HCT116 (cell line): ENCODE measurements at regions not wholly inside any gene's neighbourhood (a gene's known extent, or its start where the extent isn't known, plus 50 kb on each side); places are given as distances from the start of the nearest gene placed in this dataset.

Experiments used
- ATAC-seq: fragments of 200-7000 bp; cut with Tn5 transposase; 2 replicates; pipeline ENCODE4 v1.9.1; 2020; ENCODE audit warnings: mild to moderate bottlenecking, moderate library complexity
- BruUV-seq: library from RNA; stranded (reverse); fragments of 400-500 nt; replicated peaks from 2 replicates; lab custom pipeline; 2021; lab: Mats Ljungman, UMichigan
- CTCF ChIA-PET: fragments of 300-600 bp; sonication (Branson Sonifier 250); formaldehyde crosslinking; loops from one replicate; lab custom pipeline; 2021; ENCODE audit warnings: antibody characterized with exemption; lab: Charles Lee
- POLR2A ChIA-PET: fragments of 300-600, 350-600 bp; sonication (Branson Sonifier 250); formaldehyde crosslinking; loops from one replicate; lab custom pipeline; 2021; ENCODE audit warnings: antibody characterized with exemption; lab: Charles Lee
- RAD21 ChIA-PET, 2 experiments: fragments of 300-600 bp; sonication (Branson Sonifier 250); formaldehyde crosslinking; loops; one replicate each; lab custom pipeline; 2023; ENCODE audit warnings: low total read pairs in 2 of 2; ENCODE audit not compliant: uncharacterized antibody in 2 of 2, unreplicated experiment in 2 of 2, low non-redundant PET in 1 of 2; lab: Charles Lee
- DNase-seq: peaks from one replicate; pipeline ENCODE4 v3.0.0-alpha.2; 2010; ENCODE audit warnings: low read depth, low spot score
- H2AFZ ChIP-seq: fragments of 200-600 bp; shearing (Covaris generic), sonication (generic); 2 replicates; pipeline ENCODE4 v1.6.1; 2017; ENCODE audit warnings: low read depth, mixed run types, mixed read lengths, antibody characterized with exemption, low read length; ENCODE audit not compliant: poor library complexity, severe bottlenecking
- H3K27ac ChIP-seq: 2 replicates; pipeline ENCODE4 v1.5.1; 2012; ENCODE audit warnings: low read depth, low read length
- H3K27me3 ChIP-seq: fragments of 200-600 bp; sonication (generic); 2 replicates; pipeline ENCODE4 v1.6.1; 2016; ENCODE audit warnings: mixed run types, low read length, mixed read lengths; ENCODE audit not compliant: insufficient read depth
- H3K36me3 ChIP-seq, 2 experiments: fragments of 200-500 bp in 1 of 2; fragments of 200-600 bp in 1 of 2; sonication (Bioruptor generic) in 1 of 2; sonication (generic) in 1 of 2; 2 replicates each; pipeline versions ENCODE4 v1.5.1 to v1.6.1; 2014 to 2016; ENCODE audit warnings: low read length in 2 of 2, inconsistent platforms in 1 of 2, mixed read lengths in 1 of 2, mixed run types in 1 of 2; ENCODE audit not compliant: insufficient read depth in 2 of 2, control insufficient read depth in 1 of 2
- H3K4me1 ChIP-seq, 2 experiments: fragments of 200-600 bp in 1 of 2; sonication (generic) in 1 of 2; 2 replicates each; pipeline versions ENCODE4 v1.5.1 to v1.6.1; 2012 to 2017; ENCODE audit warnings: low read length in 2 of 2, inconsistent platforms in 1 of 2, mild to moderate bottlenecking in 1 of 2, mixed read lengths in 1 of 2, mixed run types in 1 of 2, moderate library complexity in 1 of 2; ENCODE audit not compliant: insufficient read depth in 2 of 2, control insufficient read depth in 1 of 2
- H3K4me2 ChIP-seq: fragments of 200-600 bp; sonication (generic); 2 replicates; pipeline ENCODE4 v1.6.1; 2017; ENCODE audit warnings: mixed run types, low read length, mixed read lengths
- H3K4me3 ChIP-seq, 2 experiments: fragments of 200-600 bp in 1 of 2; sonication (generic) in 1 of 2; replicated peaks in 1 of 2; 2 replicates each; pipeline ENCODE4 v1.5.1; 2011 to 2016; ENCODE audit warnings: low read length in 2 of 2, control low read depth in 1 of 2, low read depth in 1 of 2, mild to moderate bottlenecking in 1 of 2, mixed read lengths in 1 of 2, mixed run types in 1 of 2
- H3K79me2 ChIP-seq: fragments of 200-600 bp; sonication (generic); 2 replicates; pipeline ENCODE4 v1.6.1; 2017; ENCODE audit warnings: mild to moderate bottlenecking, mixed run types, low read length, moderate library complexity, mixed read lengths; ENCODE audit not compliant: insufficient read depth
- H3K9ac ChIP-seq: fragments of 200-600 bp; sonication (generic); 2 replicates; pipeline ENCODE4 v1.6.1; 2016; ENCODE audit warnings: low read length, mixed read lengths
- H3K9me2 ChIP-seq: fragments of 200-600 bp; sonication (generic), shearing (Covaris generic); 2 replicates; pipeline ENCODE4 v1.6.1; 2017; ENCODE audit warnings: mixed run types, mild to moderate bottlenecking, moderate library complexity; ENCODE audit not compliant: insufficient read depth
- H3K9me3 ChIP-seq, 2 experiments: fragments of 200-500 bp in 1 of 2; fragments of 200-600 bp in 1 of 2; sonication (Bioruptor generic) in 1 of 2; sonication (generic) in 1 of 2; 2 replicates each; pipeline ENCODE4 v1.6.1; 2014 to 2017; ENCODE audit warnings: low read length in 2 of 2, mixed read lengths in 2 of 2, inconsistent platforms in 1 of 2, low read depth in 1 of 2, mild to moderate bottlenecking in 1 of 2, mixed run types in 1 of 2, moderate library complexity in 1 of 2; ENCODE audit not compliant: control insufficient read depth in 1 of 2, insufficient read depth in 1 of 2
- H4K20me1 ChIP-seq: fragments of 200-600 bp; sonication (generic), shearing (Covaris generic); 2 replicates; pipeline ENCODE4 v1.6.1; 2017; ENCODE audit warnings: mixed run types, mild to moderate bottlenecking, moderate library complexity; ENCODE audit not compliant: insufficient read depth
- CBX3 ChIP-seq: IDR thresholded peaks from 2 replicates; pipeline ENCODE4 v1.6.1; 2012; ENCODE audit warnings: low read depth
- CEBPB ChIP-seq: IDR thresholded peaks from 2 replicates; pipeline ENCODE4 v1.6.1; 2012; ENCODE audit warnings: low read depth
- ELF1 ChIP-seq: IDR thresholded peaks from 2 replicates; pipeline ENCODE4 v1.6.1; 2012; ENCODE audit warnings: low read depth, borderline replicate concordance
- EZH2 ChIP-seq: fragments of 200-600 bp; sonication (generic); IDR thresholded peaks from 2 replicates; pipeline ENCODE4 v1.6.1; 2017; ENCODE audit warnings: antibody characterized with exemption, mixed run types
- EZH2phosphoT487 ChIP-seq: fragments of 200-600 bp; IDR thresholded peaks from 2 replicates; pipeline ENCODE4 v1.6.1; 2018; ENCODE audit warnings: antibody characterized with exemption, borderline replicate concordance
- FOSL1 ChIP-seq: IDR thresholded peaks from 2 replicates; pipeline ENCODE4 v1.6.1; 2012; ENCODE audit warnings: low read depth
- JUND ChIP-seq: IDR thresholded peaks from 2 replicates; pipeline ENCODE4 v1.6.1; 2012
- POLR2A ChIP-seq: IDR thresholded peaks from 2 replicates; pipeline ENCODE4 v1.7.0; 2011; ENCODE audit warnings: borderline replicate concordance; ENCODE audit not compliant: insufficient read depth, insufficient read length; ENCODE audit errors: extremely low read depth
- RAD21 ChIP-seq: IDR thresholded peaks from 2 replicates; pipeline ENCODE4 v1.6.1; 2012; ENCODE audit warnings: low read depth, mild to moderate bottlenecking
- SIN3A ChIP-seq: IDR thresholded peaks from 2 replicates; pipeline ENCODE4 v1.6.1; 2012; ENCODE audit warnings: low read depth
- SP1 ChIP-seq: IDR thresholded peaks from 2 replicates; pipeline ENCODE4 v1.6.1; 2012; ENCODE audit warnings: low read depth
- SRF ChIP-seq: IDR thresholded peaks from 2 replicates; pipeline ENCODE4 v1.6.1; 2012; ENCODE audit warnings: low read depth
- ZNF274 ChIP-seq: fragments of 200-500 bp; sonication (Bioruptor generic); IDR thresholded peaks from 2 replicates; pipeline ENCODE4 v1.6.1; 2014; ENCODE audit warnings: mild to moderate bottlenecking, low read depth, low read length, inconsistent platforms
- intact Hi-C: fragments of 100-400 bp; cut with micrococcal nuclease; formaldehyde crosslinking; loops from 2 replicates; pipeline ENCODE4 v1.10.0; 2022
- TF ChIP-seq, protein P1 (sequence below): IDR thresholded peaks from 2 replicates; pipeline ENCODE4 v1.6.1; 2011; ENCODE audit warnings: mild to moderate bottlenecking, low read length, moderate library complexity; ENCODE audit not compliant: insufficient replicate concordance; ENCODE audit errors: extremely low read depth
- TF ChIP-seq, protein P2 (sequence below), 3 experiments: fragments of 200-600 bp in 1 of 3; sonication (generic) in 1 of 3; IDR thresholded peaks in 2 of 3; conservative IDR thresholded peaks in 1 of 3; 2 replicates each; pipeline ENCODE4 v1.5.1; 2012 to 2017; ENCODE audit warnings: low read depth in 2 of 3, low read length in 2 of 3, antibody characterized with exemption in 1 of 3, borderline replicate concordance in 1 of 3, control low read depth in 1 of 3, mild to moderate bottlenecking in 1 of 3, mixed read lengths in 1 of 3, mixed run types in 1 of 3, moderate library complexity in 1 of 3; ENCODE audit not compliant: insufficient read depth in 1 of 3
- TF ChIP-seq, protein P3 (sequence below): IDR thresholded peaks from 2 replicates; pipeline ENCODE4 v1.6.1; 2012
- TF ChIP-seq, protein P4 (sequence below): IDR thresholded peaks from 2 replicates; pipeline ENCODE4 v1.6.1; 2012

DNA sequence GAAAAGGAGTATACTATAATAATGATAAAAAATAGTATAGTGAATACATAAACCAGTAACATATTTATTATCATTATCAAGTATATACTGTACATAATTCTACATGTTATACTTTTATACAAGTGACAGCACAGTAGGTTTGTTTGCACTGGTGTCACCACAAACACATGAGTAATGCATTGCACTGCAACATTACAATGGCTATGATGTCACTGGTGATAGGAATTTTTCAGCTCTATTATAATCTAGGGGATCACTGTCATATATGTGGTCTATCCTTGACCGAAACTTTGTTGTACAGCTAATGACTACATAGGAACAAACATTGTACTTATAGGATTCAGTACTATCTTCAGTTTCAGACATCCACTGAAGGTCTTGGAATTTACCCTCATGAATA lies 165.8 kb upstream of the SYT1 start:
- no peak overlapping the region for H3K9ac ChIP-seq
- no peaks in the 10 kb centered on the region for H3K36me3 ChIP-seq
- no TSS peak for BruUV-seq
- no peak for TF ChIP-seq SIN3A
- no peak for TF ChIP-seq RAD21
- TF ChIP-seq, all 23 proteins: peak for 0
- no peak for DNase-seq
- intact Hi-C loops = no loop called here
- H3K27me3 ChIP-seq = no peaks in the 10 kb centered on the region
- no peaks in the 10 kb centered on the region for H3K9me2 ChIP-seq
- ChIA-PET RAD21 (no interaction called here), CTCF (no interaction called here), POLR2A (no interaction called here)
- no peak overlapping the region for H3K4me2 ChIP-seq
- H3K27ac ChIP-seq = no peak overlapping the region
- H3K4me1 ChIP-seq = peaks cover 0 to 14% of the 10 kb centered on the region in 2 experiments; a peak in 2 of 4 replicates
- H4K20me1 ChIP-seq = no peaks in the 10 kb centered on the region
- H3K9me3 ChIP-seq = no peaks in the 10 kb centered on the region
- no peak overlapping the region for H3K4me3 ChIP-seq
- no peak for ATAC-seq
- H2AFZ ChIP-seq = peak overlapping the region; percentile 71
- no peaks in the 10 kb centered on the region for H3K79me2 ChIP-seq

DNA sequence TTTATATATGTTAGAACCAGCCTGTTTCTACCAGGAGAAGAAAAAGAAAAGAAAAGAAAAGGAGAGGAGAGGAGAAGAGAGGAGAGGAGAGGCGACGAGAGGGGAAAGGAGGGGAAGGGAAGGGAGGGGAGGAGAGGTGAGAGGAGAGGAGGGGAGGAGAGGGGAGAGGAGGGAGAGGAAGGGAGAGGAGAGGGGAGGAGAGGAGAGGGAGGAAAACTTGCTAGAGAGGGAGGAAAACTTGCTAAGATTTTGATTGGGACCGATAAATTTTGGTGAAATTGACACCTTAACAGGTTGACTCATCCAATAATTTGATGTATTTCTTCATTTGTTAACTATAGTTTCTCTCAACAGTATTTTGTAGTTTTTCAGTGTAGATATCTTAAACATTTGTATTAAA lies 164.0 kb upstream of the SYT1 start:
- Histone ChIP-seq H3K27ac (no peak overlapping the region), H3K79me2 (no peaks in the 10 kb centered on the region), H3K4me1 (peaks cover 0 to 25% of the 10 kb centered on the region in 2 experiments; a peak in 2 of 4 replicates), H3K27me3 (no peaks in the 10 kb centered on the region), H3K9me3 (no peaks in the 10 kb centered on the region), H2AFZ (peak overlapping the region; percentile 22), H3K4me3 (no peak overlapping the region), H3K4me2 (no peak overlapping the region), H3K9ac (no peak overlapping the region), H4K20me1 (no peaks in the 10 kb centered on the region), H3K36me3 (no peaks in the 10 kb centered on the region), H3K9me2 (no peaks in the 10 kb centered on the region)
- RAD21 ChIA-PET = no interaction called here
- CTCF ChIA-PET = no interaction called here
- intact Hi-C loops = no loop called here
- no peak for ATAC-seq
- BruUV-seq = no TSS peak
- no peak for DNase-seq
- POLR2A ChIA-PET = no interaction called here
- TF ChIP-seq, protein P1, sequence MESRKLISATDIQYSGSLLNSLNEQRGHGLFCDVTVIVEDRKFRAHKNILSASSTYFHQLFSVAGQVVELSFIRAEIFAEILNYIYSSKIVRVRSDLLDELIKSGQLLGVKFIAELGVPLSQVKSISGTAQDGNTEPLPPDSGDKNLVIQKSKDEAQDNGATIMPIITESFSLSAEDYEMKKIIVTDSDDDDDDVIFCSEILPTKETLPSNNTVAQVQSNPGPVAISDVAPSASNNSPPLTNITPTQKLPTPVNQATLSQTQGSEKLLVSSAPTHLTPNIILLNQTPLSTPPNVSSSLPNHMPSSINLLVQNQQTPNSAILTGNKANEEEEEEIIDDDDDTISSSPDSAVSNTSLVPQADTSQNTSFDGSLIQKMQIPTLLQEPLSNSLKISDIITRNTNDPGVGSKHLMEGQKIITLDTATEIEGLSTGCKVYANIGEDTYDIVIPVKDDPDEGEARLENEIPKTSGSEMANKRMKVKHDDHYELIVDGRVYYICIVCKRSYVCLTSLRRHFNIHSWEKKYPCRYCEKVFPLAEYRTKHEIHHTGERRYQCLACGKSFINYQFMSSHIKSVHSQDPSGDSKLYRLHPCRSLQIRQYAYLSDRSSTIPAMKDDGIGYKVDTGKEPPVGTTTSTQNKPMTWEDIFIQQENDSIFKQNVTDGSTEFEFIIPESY = no peak
- TF ChIP-seq CBX3 (no peak), FOSL1 (no peak), SRF (no peak), ZNF274 (no peak), JUND (no peak), SIN3A (no peak), RAD21 (no peak), EZH2 (no peak), ELF1 (no peak), CEBPB (no peak), SP1 (no peak), EZH2phosphoT487 (no peak), POLR2A (no peak)
- TF ChIP-seq, protein P2, sequence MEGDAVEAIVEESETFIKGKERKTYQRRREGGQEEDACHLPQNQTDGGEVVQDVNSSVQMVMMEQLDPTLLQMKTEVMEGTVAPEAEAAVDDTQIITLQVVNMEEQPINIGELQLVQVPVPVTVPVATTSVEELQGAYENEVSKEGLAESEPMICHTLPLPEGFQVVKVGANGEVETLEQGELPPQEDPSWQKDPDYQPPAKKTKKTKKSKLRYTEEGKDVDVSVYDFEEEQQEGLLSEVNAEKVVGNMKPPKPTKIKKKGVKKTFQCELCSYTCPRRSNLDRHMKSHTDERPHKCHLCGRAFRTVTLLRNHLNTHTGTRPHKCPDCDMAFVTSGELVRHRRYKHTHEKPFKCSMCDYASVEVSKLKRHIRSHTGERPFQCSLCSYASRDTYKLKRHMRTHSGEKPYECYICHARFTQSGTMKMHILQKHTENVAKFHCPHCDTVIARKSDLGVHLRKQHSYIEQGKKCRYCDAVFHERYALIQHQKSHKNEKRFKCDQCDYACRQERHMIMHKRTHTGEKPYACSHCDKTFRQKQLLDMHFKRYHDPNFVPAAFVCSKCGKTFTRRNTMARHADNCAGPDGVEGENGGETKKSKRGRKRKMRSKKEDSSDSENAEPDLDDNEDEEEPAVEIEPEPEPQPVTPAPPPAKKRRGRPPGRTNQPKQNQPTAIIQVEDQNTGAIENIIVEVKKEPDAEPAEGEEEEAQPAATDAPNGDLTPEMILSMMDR (IDR thresholded peaks at IDR 0.05 in 2 of 3, conservative IDR thresholded peaks at IDR 0.05 in 1 of 3; ENCODE audit: borderline replicate concordance in 1 of 3, insufficient read depth in 1 of 3, low read depth in 2 of 3, low read length in 2 of 3) = no peak
- TF ChIP-seq, protein P3, sequence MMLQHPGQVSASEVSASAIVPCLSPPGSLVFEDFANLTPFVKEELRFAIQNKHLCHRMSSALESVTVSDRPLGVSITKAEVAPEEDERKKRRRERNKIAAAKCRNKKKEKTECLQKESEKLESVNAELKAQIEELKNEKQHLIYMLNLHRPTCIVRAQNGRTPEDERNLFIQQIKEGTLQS = no peak
- TF ChIP-seq, protein P4, sequence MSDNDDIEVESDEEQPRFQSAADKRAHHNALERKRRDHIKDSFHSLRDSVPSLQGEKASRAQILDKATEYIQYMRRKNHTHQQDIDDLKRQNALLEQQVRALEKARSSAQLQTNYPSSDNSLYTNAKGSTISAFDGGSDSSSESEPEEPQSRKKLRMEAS = no peak
